RWPE1 (cell line): ENCODE measurements at regions not wholly inside any gene's neighbourhood (a gene's known extent, or its start where the extent isn't known, plus 50 kb on each side); places are given as distances from the start of the nearest gene placed in this dataset.

Experiments used
- CTCF ChIA-PET: fragments of 350-600 bp; sonication (Branson Sonifier 250); formaldehyde crosslinking; extraction: SDS; loops from one replicate; lab custom pipeline; 2021; lab: Yijun Ruan, JAX
- POLR2A ChIA-PET: fragments of 400-600 bp; formaldehyde crosslinking; extraction: SDS; loops from one replicate; lab custom pipeline; 2020; ENCODE audit warnings: antibody characterized with exemption; ENCODE audit not compliant: low non-redundant PET; lab: Yijun Ruan, JAX
- DNase-seq: peaks from one replicate; pipeline ENCODE4 v3.0.0; 2012; ENCODE audit warnings: low spot score
- H3K27ac ChIP-seq: fragments of 450-650 bp; 2 replicates; pipeline ENCODE4 v1.5.1; 2017
- TF ChIP-seq, protein P1 (sequence below): fragments of 450-650 bp; conservative IDR thresholded peaks from 2 replicates; pipeline ENCODE4 v1.5.1; 2017; ENCODE audit warnings: low read depth, mild to moderate bottlenecking

DNA sequence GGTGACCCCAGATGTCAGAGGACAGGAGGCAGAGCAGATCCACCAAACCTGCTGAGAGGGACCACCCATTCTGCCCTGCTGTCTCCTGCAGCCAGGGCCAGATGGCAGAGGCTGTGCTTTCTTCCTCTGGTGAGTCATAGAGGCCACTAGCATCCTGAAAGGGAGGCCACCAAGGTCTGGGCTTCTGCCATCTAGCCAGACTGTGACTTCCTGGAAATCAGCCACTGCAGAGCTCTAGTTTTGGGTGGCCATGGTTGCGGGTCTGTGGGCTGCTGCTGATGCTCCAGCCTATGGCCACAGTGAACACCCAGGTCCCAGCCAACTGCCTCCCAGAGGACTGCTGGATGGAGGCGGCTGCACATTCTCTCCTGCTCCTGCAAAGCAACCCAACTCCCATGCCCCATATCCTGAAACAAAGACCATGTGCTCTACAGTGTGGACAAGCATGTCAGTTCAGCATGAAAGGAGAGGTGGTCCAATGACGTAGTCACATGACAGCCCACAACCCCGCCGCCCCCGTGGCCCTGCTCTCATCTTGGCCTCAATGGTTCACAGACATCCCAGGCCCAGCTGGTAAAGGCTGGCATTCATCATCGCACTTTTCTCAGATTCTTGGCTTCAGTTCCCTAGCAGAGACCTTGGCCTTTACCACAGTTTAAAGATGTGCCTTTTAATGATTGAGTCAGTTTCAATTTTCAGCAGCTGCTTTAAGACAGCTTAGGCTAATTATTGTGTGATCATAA lies 73.9 kb upstream of the CXCL12 start:
- POLR2A ChIA-PET, result no interaction called here
- no peak for DNase-seq
- TF ChIP-seq, protein P1, sequence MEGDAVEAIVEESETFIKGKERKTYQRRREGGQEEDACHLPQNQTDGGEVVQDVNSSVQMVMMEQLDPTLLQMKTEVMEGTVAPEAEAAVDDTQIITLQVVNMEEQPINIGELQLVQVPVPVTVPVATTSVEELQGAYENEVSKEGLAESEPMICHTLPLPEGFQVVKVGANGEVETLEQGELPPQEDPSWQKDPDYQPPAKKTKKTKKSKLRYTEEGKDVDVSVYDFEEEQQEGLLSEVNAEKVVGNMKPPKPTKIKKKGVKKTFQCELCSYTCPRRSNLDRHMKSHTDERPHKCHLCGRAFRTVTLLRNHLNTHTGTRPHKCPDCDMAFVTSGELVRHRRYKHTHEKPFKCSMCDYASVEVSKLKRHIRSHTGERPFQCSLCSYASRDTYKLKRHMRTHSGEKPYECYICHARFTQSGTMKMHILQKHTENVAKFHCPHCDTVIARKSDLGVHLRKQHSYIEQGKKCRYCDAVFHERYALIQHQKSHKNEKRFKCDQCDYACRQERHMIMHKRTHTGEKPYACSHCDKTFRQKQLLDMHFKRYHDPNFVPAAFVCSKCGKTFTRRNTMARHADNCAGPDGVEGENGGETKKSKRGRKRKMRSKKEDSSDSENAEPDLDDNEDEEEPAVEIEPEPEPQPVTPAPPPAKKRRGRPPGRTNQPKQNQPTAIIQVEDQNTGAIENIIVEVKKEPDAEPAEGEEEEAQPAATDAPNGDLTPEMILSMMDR, result no peak
- no peak overlapping the region for H3K27ac ChIP-seq
- CTCF ChIA-PET, result no interaction called here

GRCh38 chr10:44459671-44460070 lies 74.8 kb upstream of the CXCL12 start:
- no peak overlapping the region for H3K27ac ChIP-seq
- TF ChIP-seq, protein P1, result no peak
- ChIA-PET POLR2A (no interaction called here), CTCF (interaction anchor here (0.6 kb wide), 1 partner anchor 1708 kb away, joined by 6 read pairs; no protein-coding TSS in a partner anchor)
- no peak for DNase-seq

DNA sequence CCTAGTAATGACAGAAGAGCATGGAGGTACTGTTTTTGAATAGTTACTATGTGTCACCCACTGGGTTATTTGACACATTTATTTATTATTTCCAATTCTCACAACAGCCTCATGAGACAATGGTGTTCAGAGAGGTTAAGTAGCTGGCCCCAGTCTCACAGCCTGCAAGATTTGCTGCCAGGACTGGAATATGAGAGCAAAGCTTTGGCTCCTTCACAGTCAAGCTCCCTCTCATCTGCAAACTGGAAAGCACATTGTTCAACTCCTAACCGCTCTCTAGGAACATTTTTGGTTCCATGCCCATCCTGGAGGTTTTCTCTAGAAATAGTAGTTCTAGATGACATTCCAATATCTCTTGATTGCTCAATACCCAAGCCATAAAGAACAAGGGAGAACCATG lies 75.5 kb upstream of the CXCL12 start:
- CTCF ChIA-PET, result interaction anchor here (0.6 kb wide), 1 partner anchor 1709 kb away, joined by 6 read pairs; no protein-coding TSS in a partner anchor
- no peak overlapping the region for H3K27ac ChIP-seq
- DNase-seq, result no peak
- TF ChIP-seq, protein P1, result no peak
- POLR2A ChIA-PET, result no interaction called here

DNA sequence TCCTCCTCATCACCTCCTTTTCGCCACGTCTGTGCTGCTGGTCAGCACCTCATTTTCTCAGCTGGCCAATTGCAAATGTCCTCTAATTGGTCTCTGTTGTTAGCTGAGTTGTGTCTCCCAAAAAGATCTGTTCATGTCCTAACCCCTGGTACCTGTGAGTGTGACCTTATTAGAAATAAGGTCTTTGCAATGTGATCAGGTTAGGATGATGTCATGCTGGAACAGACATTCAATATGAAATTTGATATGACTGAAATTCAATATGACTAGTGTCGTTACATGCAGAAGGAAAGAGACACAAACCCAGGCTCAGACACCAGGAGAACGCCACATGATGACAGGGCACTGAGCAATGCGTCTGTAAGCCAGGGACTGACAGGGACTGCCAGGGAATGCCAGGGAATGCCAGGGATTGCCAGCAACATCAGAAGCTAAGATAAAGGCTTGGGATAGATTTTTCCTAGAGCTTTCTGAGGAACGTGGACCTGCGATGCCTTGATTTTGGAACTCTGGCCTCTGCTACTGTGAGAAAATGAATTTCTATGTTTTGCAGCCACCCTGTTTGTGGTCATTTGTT lies 77.5 kb upstream of the CXCL12 start:
- POLR2A ChIA-PET, result no interaction called here
- TF ChIP-seq, protein P1, result no peak
- H3K27ac ChIP-seq, result no peak overlapping the region
- CTCF ChIA-PET, result interaction anchor here (0.5 kb wide), 1 partner anchor 395 kb away, joined by 10 read pairs; no protein-coding TSS in a partner anchor
- no peak for DNase-seq

GRCh38 chr10:44463511-44464121 lies 78.7 kb upstream of the CXCL12 start:
- ChIA-PET CTCF (no interaction called here), POLR2A (no interaction called here)
- H3K27ac ChIP-seq, result no peak overlapping the region
- DNase-seq, result no peak
- TF ChIP-seq, protein P1, result no peak

- H3K27ac ChIP-seq, result no peak overlapping the region
- TF ChIP-seq, protein P1, result no peak
- CTCF ChIA-PET, result no interaction called here
- no peak for DNase-seq
- POLR2A ChIA-PET, result no interaction called here
These were observed 79.6 kb upstream of the CXCL12 start for GRCh38 chr10:44464503-44464902.
